ENCODE measurements at regions not wholly inside any gene's neighbourhood (a gene's known extent, or its start where the extent isn't known, plus 50 kb on each side); places are given as distances from the start of the nearest gene placed in this dataset.

DNA sequence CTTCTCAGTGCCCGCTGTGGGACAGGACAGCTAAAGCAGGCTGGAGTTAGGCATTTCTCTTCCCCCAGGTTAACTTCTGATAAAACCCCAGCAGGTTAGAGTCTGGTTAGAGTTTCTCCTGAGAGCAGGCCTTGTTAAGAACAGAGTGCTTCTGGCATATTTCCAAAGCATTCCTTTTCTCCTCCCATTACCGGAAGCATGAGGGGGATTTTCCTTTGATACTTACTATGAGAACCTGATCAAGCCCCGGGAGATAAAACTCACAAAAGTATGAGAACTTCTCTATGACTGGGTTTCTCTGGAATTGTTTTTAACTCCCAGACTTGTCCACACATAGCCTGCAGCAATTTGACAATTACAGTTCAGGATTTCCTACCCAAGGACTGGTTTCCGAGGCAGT lies 77.4 kb upstream of the MAST4 start:
- TF ChIP-seq FOXA1 (IDR thresholded peaks at IDR 0.05): no peak
- TF ChIP-seq, protein P1, sequence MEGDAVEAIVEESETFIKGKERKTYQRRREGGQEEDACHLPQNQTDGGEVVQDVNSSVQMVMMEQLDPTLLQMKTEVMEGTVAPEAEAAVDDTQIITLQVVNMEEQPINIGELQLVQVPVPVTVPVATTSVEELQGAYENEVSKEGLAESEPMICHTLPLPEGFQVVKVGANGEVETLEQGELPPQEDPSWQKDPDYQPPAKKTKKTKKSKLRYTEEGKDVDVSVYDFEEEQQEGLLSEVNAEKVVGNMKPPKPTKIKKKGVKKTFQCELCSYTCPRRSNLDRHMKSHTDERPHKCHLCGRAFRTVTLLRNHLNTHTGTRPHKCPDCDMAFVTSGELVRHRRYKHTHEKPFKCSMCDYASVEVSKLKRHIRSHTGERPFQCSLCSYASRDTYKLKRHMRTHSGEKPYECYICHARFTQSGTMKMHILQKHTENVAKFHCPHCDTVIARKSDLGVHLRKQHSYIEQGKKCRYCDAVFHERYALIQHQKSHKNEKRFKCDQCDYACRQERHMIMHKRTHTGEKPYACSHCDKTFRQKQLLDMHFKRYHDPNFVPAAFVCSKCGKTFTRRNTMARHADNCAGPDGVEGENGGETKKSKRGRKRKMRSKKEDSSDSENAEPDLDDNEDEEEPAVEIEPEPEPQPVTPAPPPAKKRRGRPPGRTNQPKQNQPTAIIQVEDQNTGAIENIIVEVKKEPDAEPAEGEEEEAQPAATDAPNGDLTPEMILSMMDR (IDR thresholded peaks at IDR 0.05; ENCODE audit: low read depth, low read length, missing input control): no peak
- TF ChIP-seq, protein P2, sequence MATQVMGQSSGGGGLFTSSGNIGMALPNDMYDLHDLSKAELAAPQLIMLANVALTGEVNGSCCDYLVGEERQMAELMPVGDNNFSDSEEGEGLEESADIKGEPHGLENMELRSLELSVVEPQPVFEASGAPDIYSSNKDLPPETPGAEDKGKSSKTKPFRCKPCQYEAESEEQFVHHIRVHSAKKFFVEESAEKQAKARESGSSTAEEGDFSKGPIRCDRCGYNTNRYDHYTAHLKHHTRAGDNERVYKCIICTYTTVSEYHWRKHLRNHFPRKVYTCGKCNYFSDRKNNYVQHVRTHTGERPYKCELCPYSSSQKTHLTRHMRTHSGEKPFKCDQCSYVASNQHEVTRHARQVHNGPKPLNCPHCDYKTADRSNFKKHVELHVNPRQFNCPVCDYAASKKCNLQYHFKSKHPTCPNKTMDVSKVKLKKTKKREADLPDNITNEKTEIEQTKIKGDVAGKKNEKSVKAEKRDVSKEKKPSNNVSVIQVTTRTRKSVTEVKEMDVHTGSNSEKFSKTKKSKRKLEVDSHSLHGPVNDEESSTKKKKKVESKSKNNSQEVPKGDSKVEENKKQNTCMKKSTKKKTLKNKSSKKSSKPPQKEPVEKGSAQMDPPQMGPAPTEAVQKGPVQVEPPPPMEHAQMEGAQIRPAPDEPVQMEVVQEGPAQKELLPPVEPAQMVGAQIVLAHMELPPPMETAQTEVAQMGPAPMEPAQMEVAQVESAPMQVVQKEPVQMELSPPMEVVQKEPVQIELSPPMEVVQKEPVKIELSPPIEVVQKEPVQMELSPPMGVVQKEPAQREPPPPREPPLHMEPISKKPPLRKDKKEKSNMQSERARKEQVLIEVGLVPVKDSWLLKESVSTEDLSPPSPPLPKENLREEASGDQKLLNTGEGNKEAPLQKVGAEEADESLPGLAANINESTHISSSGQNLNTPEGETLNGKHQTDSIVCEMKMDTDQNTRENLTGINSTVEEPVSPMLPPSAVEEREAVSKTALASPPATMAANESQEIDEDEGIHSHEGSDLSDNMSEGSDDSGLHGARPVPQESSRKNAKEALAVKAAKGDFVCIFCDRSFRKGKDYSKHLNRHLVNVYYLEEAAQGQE (IDR thresholded peaks at IDR 0.05): no peak
- TF ChIP-seq, protein P3, sequence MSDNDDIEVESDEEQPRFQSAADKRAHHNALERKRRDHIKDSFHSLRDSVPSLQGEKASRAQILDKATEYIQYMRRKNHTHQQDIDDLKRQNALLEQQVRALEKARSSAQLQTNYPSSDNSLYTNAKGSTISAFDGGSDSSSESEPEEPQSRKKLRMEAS (IDR thresholded peaks at IDR 0.05): no peak
- TF ChIP-seq RAD21 (IDR thresholded peaks at IDR 0.05): no peak
- TF ChIP-seq JUND (IDR thresholded peaks at IDR 0.05): no peak
- no peak for TF ChIP-seq TAF1 (conservative IDR thresholded peaks at IDR 0.05)
- TF ChIP-seq, protein P4, sequence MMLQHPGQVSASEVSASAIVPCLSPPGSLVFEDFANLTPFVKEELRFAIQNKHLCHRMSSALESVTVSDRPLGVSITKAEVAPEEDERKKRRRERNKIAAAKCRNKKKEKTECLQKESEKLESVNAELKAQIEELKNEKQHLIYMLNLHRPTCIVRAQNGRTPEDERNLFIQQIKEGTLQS (IDR thresholded peaks at IDR 0.05): no peak
- TF ChIP-seq EGR1 (IDR thresholded peaks at IDR 0.05; ENCODE audit: low read depth in 2 of 2): no peak
- TF ChIP-seq SP1 (IDR thresholded peaks at IDR 0.05): no peak
- TF ChIP-seq YY1 (IDR thresholded peaks at IDR 0.05): no peak

Measured in liver (tissue), 3 donors.